GM12878 (cell line): ENCODE measurements at regions not wholly inside any gene's neighbourhood (a gene's known extent, or its start where the extent isn't known, plus 50 kb on each side); places are given as distances from the start of the nearest gene placed in this dataset.

ENCODE experiments used
- ATAC-seq: fragments of 200-7000 bp; cut with Tn5 transposase; 3 replicates; pipeline ENCODE4 v1.9.1; 2020; ENCODE audit warnings: mild to moderate bottlenecking, moderate library complexity
- BruUV-seq: library from RNA; stranded (reverse); fragments of 400-500 nt; replicated peaks from 2 replicates; lab custom pipeline; 2021; lab: Mats Ljungman, UMichigan
- CTCF ChIA-PET: fragments of 300-600 bp; sonication (Branson Sonifier 250); formaldehyde crosslinking; extraction: SDS; loops from one replicate; lab custom pipeline; 2021; ENCODE audit warnings: inconsistent platforms; lab: Yijun Ruan, JAX
- POLR2A ChIA-PET: fragments of 350-600 bp; formaldehyde crosslinking; extraction: SDS; loops from one replicate; lab custom pipeline; 2021; ENCODE audit warnings: inconsistent platforms; lab: Charles Lee
- RAD21 ChIA-PET: fragments of 300-600 bp; sonication (Branson Sonifier 250); formaldehyde crosslinking; loops from one replicate; lab custom pipeline; 2023; ENCODE audit warnings: antibody characterized with exemption; ENCODE audit not compliant: unreplicated experiment; lab: Charles Lee
- SMC1A ChIA-PET: fragments of 300-600 bp; sonication (Branson Sonifier 250); formaldehyde crosslinking; loops from one replicate; lab custom pipeline; 2023; ENCODE audit not compliant: unreplicated experiment, uncharacterized antibody; lab: Charles Lee
- DNase-seq: peaks from one replicate; pipeline ENCODE4 v3.0.0-alpha.2; 2011; ENCODE audit warnings: low read depth, low spot score
- FAIRE-seq: peaks from 3 replicates; lab custom pipeline; 2011; peaks lifted over from hg19 to GRCh38; lab: Jason Lieb, UNC
- H2AFZ ChIP-seq: 2 replicates; pipeline ENCODE4 v1.6.0; 2011; ENCODE audit warnings: low read depth, low read length, control low read depth; ENCODE audit not compliant: control insufficient read depth
- H3K27ac ChIP-seq: 2 replicates; pipeline ENCODE4 v1.5.1; 2011; ENCODE audit warnings: control low read depth; ENCODE audit not compliant: control insufficient read depth, insufficient read depth
- H3K27me3 ChIP-seq, 2 experiments: replicated peaks in 1 of 2; 2 replicates each; pipeline versions ENCODE4 v1.6.0 to v1.6.1; 2011; ENCODE audit warnings: low read length in 1 of 2; ENCODE audit not compliant: control insufficient read depth in 2 of 2, insufficient read depth in 2 of 2
- H3K36me3 ChIP-seq, 2 experiments: 2 replicates each; pipeline ENCODE4 v1.5.1; 2011; ENCODE audit warnings: low read length in 1 of 2; ENCODE audit not compliant: control insufficient read depth in 2 of 2, insufficient read depth in 2 of 2
- H3K4me1 ChIP-seq: 2 replicates; pipeline ENCODE4 v1.6.1; 2011; ENCODE audit warnings: mild to moderate bottlenecking, low read length, moderate library complexity, mixed read lengths; ENCODE audit not compliant: control insufficient read depth, insufficient read depth
- H3K4me2 ChIP-seq: 2 replicates; pipeline ENCODE4 v1.6.0; 2011; ENCODE audit warnings: control low read depth; ENCODE audit not compliant: control insufficient read depth, insufficient read depth
- H3K4me3 ChIP-seq: fragments of 200-600 bp; sonication (generic); 2 replicates; pipeline ENCODE4 v1.5.1; 2016
- H3K79me2 ChIP-seq: 2 replicates; pipeline ENCODE4 v1.6.0; 2011; ENCODE audit warnings: low read length; ENCODE audit not compliant: control insufficient read depth, insufficient read depth
- H3K9ac ChIP-seq: 2 replicates; pipeline ENCODE4 v1.8.0; 2011; ENCODE audit warnings: low read length, control low read depth, mixed read lengths; ENCODE audit not compliant: control insufficient read depth, insufficient read depth
- H3K9me3 ChIP-seq: replicated peaks from 3 replicates; pipeline ENCODE4 v1.5.1; 2011; ENCODE audit warnings: mild to moderate bottlenecking, low read length; ENCODE audit not compliant: control insufficient read depth, insufficient read depth
- H4K20me1 ChIP-seq: 2 replicates; pipeline ENCODE4 v1.6.0; 2011; ENCODE audit not compliant: control insufficient read depth, insufficient read depth
- BCL11A ChIP-seq: IDR thresholded peaks from 2 replicates; pipeline ENCODE4 v1.6.1; 2011; ENCODE audit warnings: low read depth, low read length
- BCL3 ChIP-seq: IDR thresholded peaks from 2 replicates; pipeline ENCODE4 v1.6.1; 2011; ENCODE audit warnings: borderline replicate concordance, low read depth, mild to moderate bottlenecking, moderate library complexity, low read length; ENCODE audit not compliant: insufficient read depth, poor library complexity, severe bottlenecking
- BRCA1 ChIP-seq: IDR thresholded peaks from 2 replicates; pipeline ENCODE4 v1.6.1; 2011; ENCODE audit warnings: low read depth, low read length, improper control_type of control experiment
- CBFB ChIP-seq: IDR thresholded peaks from 2 replicates; pipeline ENCODE4 v1.6.1; 2016; ENCODE audit warnings: antibody characterized with exemption, low read depth
- CEBPB ChIP-seq, 2 experiments: fragments of 150-350 bp in 1 of 2; IDR thresholded peaks; 2 replicates each; pipeline ENCODE4 v1.6.1; 2012 to 2014; ENCODE audit warnings: low read depth in 2 of 2, low read length in 2 of 2, borderline replicate concordance in 1 of 2, inconsistent platforms in 1 of 2
- CHD2 ChIP-seq: IDR thresholded peaks from 2 replicates; pipeline ENCODE4 v1.6.1; 2011; ENCODE audit warnings: low read depth, low read length, improper control_type of control experiment, borderline replicate concordance
- EED ChIP-seq: sonication (generic); IDR thresholded peaks from 2 replicates; pipeline ENCODE4 v1.6.1; 2016; ENCODE audit warnings: antibody characterized with exemption, low read depth
- ESRRA ChIP-seq: IDR thresholded peaks from 2 replicates; pipeline ENCODE4 v1.6.1; 2012; ENCODE audit warnings: mild to moderate bottlenecking, low read length, improper control_type of control experiment
- FOXK2 ChIP-seq: fragments of 450-650 bp; IDR thresholded peaks from 2 replicates; pipeline ENCODE4 v1.6.1; 2017; ENCODE audit warnings: mild to moderate bottlenecking, moderate library complexity
- GABPA ChIP-seq: IDR thresholded peaks from 2 replicates; pipeline ENCODE4 v1.6.1; 2014; ENCODE audit warnings: antibody characterized with exemption, low read depth, mild to moderate bottlenecking, inconsistent platforms
- GATAD2B ChIP-seq: fragments of 450-650 bp; conservative IDR thresholded peaks from 2 replicates; pipeline ENCODE4 v1.6.1; 2017; ENCODE audit warnings: low read depth, mild to moderate bottlenecking, moderate library complexity
- IRF4 ChIP-seq: IDR thresholded peaks from 2 replicates; pipeline ENCODE4 v1.6.1; 2011; ENCODE audit warnings: low read depth, low read length
- LARP7 ChIP-seq: fragments of 450-650 bp; IDR thresholded peaks from 2 replicates; pipeline ENCODE4 v1.6.1; 2017; ENCODE audit warnings: mild to moderate bottlenecking
- MEF2A ChIP-seq: IDR thresholded peaks from 2 replicates; pipeline ENCODE4 v1.6.1; 2011; ENCODE audit warnings: low read depth, mild to moderate bottlenecking, low read length, moderate library complexity; ENCODE audit not compliant: insufficient read depth
- MXI1 ChIP-seq: fragments of 150-350 bp; IDR thresholded peaks from 2 replicates; pipeline ENCODE4 v1.6.1; 2011; ENCODE audit warnings: low read depth, mild to moderate bottlenecking, inconsistent platforms, low read length, improper control_type of control experiment
- NFIC ChIP-seq: IDR thresholded peaks from 2 replicates; pipeline ENCODE4 v1.6.1; 2012; ENCODE audit warnings: low read depth, mild to moderate bottlenecking, inconsistent platforms, low read length, moderate library complexity
- NR2C1 ChIP-seq: fragments of 450-650 bp; IDR thresholded peaks from 2 replicates; pipeline ENCODE4 v1.6.1; 2017; ENCODE audit warnings: antibody characterized with exemption, mild to moderate bottlenecking, moderate library complexity
- POLR2AphosphoS2 ChIP-seq: IDR thresholded peaks from 2 replicates; pipeline ENCODE4 v1.6.1; 2011; ENCODE audit warnings: low read depth, mild to moderate bottlenecking, low read length, improper control_type of control experiment, moderate library complexity
- RBBP5 ChIP-seq: fragments of 200-600 bp; sonication (generic); conservative IDR thresholded peaks from 2 replicates; pipeline ENCODE4 v1.6.1; 2016
- TBL1XR1 ChIP-seq: IDR thresholded peaks from 2 replicates; pipeline ENCODE4 v1.6.1; 2012; ENCODE audit warnings: low read depth, low read length, improper control_type of control experiment
- TCF3 ChIP-seq: IDR thresholded peaks from 2 replicates; pipeline ENCODE4 v1.6.1; 2012; ENCODE audit warnings: low read depth, mild to moderate bottlenecking, low read length, borderline replicate concordance; ENCODE audit not compliant: insufficient read depth
- ZNF24 ChIP-seq: fragments of 450-650 bp; IDR thresholded peaks from 2 replicates; pipeline ENCODE4 v1.6.1; 2017; ENCODE audit warnings: antibody characterized with exemption, mild to moderate bottlenecking
- ZNF384 ChIP-seq: IDR thresholded peaks from 2 replicates; pipeline ENCODE4 v1.6.1; 2012; ENCODE audit warnings: low read depth, mild to moderate bottlenecking, low read length, improper control_type of control experiment, borderline replicate concordance
- ZZZ3 ChIP-seq: IDR thresholded peaks from 2 replicates; pipeline ENCODE4 v1.6.1; 2011; ENCODE audit warnings: low read depth; ENCODE audit not compliant: control insufficient read depth, insufficient read length
- WGBS: methylation state at CpG from one replicate; pipeline ENCODE4 v1.1.6; 2016; ENCODE audit warnings: low lambda C conversion rate; ENCODE audit not compliant: insufficient replicate concordance, insufficient coverage; ENCODE audit errors: missing lambda C conversion rate; 5-methylcytosine and 5-hydroxymethylcytosine counted together
- in situ Hi-C: fragments of 300-500 bp; cut with MboI; formaldehyde crosslinking; loops from 9 replicates; pipeline ENCODE4 v1.14.3; 2018; ENCODE audit warnings: mixed read lengths
- intact Hi-C: fragments of 100-400 bp; cut with micrococcal nuclease; formaldehyde crosslinking; loops from one replicate; pipeline ENCODE4 v1.14.2; 2022; ENCODE audit not compliant: unreplicated experiment
- TF ChIP-seq, protein P1 (sequence below): IDR thresholded peaks from 2 replicates; pipeline ENCODE4 v1.6.1; 2012; ENCODE audit warnings: low read length, inconsistent platforms

DNA sequence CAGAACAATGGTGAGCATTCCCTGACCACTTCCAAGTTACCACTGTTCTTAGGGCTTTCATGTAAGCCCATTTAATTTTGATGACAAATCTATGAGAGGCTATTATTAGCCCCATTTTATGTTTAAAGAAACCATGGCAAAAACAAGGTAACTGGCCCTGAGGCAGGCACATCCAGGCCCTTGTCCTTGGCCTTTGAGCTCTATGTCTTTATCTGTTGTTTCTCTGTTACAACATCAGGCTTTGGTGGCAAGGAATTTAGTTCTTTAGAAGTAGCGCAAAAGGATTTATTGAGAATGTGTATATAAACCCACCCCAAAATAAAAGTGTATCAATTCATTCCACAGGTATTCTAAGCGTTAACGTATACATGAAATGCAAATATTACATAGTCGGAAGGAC lies 257.1 kb downstream of the HNMT start (continued):
- TF ChIP-seq, protein P1, sequence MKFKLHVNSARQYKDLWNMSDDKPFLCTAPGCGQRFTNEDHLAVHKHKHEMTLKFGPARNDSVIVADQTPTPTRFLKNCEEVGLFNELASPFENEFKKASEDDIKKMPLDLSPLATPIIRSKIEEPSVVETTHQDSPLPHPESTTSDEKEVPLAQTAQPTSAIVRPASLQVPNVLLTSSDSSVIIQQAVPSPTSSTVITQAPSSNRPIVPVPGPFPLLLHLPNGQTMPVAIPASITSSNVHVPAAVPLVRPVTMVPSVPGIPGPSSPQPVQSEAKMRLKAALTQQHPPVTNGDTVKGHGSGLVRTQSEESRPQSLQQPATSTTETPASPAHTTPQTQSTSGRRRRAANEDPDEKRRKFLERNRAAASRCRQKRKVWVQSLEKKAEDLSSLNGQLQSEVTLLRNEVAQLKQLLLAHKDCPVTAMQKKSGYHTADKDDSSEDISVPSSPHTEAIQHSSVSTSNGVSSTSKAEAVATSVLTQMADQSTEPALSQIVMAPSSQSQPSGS: no peak
- TF ChIP-seq POLR2AphosphoS2 (no peak), ESRRA (no peak), IRF4 (no peak), RBBP5 (no peak), BCL3 (no peak), NFIC (no peak), MEF2A (no peak), NR2C1 (no peak), TBL1XR1 (no peak), GATAD2B (no peak)

DNA sequence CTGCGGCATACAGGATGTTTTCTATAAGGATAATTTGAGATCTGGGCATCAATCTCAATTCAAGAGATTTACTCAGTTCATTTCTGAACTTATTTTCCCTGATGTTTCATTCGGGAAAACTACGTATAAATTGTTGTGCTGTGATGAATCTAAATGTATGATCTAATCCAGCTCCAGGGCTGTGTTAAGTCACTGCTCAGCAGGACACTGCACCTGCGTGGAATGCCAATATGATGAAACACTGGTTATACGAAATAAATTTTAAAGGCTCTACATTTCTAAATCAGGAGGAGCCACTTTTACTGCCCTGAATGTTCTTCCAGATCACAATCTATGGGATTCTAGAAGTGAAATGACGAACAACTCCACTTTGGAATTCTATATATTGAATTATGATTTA lies 259.0 kb downstream of the HNMT start:
- no TSS peak for BruUV-seq
- DNase-seq (no peak), ATAC-seq (no peak), FAIRE-seq (no peak)
- Histone ChIP-seq H3K4me3 (no peak overlapping the region), H3K4me1 (no peaks in the 10 kb centered on the region), H4K20me1 (no peaks in the 10 kb centered on the region), H3K27ac (no peak overlapping the region), H3K9me3 (no peaks in the 10 kb centered on the region), H3K4me2 (no peak overlapping the region), H3K27me3 (no peaks in the 10 kb centered on the region; a peak in 1 of 4 replicates), H3K9ac (no peak overlapping the region), H3K36me3 (no peaks in the 10 kb centered on the region), H3K79me2 (no peaks in the 10 kb centered on the region), H2AFZ (no peak overlapping the region)
- intact Hi-C loops (no loop called here), in situ Hi-C loops (no loop called here)
- ChIA-PET RAD21 (no interaction called here), POLR2A (no interaction called here), CTCF (interaction anchor here (0.6 kb wide), 1 partner anchor 648 kb away, joined by 3 read pairs; no protein-coding TSS in a partner anchor), SMC1A (no interaction called here)
- no peak for TF ChIP-seq BRCA1
- no peak for TF ChIP-seq LARP7
- TF ChIP-seq EED: no peak
- no peak for TF ChIP-seq FOXK2
- TF ChIP-seq CEBPB (IDR thresholded peaks at IDR 0.05; ENCODE audit: borderline replicate concordance in 1 of 2, low read depth in 2 of 2, low read length in 2 of 2): no peak
- no peak for TF ChIP-seq CBFB
- TF ChIP-seq BCL11A: no peak
- TF ChIP-seq TCF3: no peak
- TF ChIP-seq MXI1: no peak
- TF ChIP-seq GABPA: no peak
- no peak for TF ChIP-seq ZZZ3
- no peak for TF ChIP-seq ZNF384
- TF ChIP-seq ZNF24: no peak
- TF ChIP-seq CHD2: no peak
- 35% methylated on average over 6 of the region's 6 CpGs for WGBS
